Adrenal gland (tissue), 9 donors: ENCODE measurements at regions not wholly inside any gene's neighbourhood (a gene's known extent, or its start where the extent isn't known, plus 50 kb on each side); places are given as distances from the start of the nearest gene placed in this dataset.
"Not testable (repeated sequence)": the region's sequence is repeated elsewhere in the genome, so short reads cannot be mapped to it uniquely, and the experiment has no call there.

Experiments
- DNase-seq, 7 donors: peaks; one replicate each; pipeline ENCODE4 v3.0.0-alpha.2; 2019 to 2020
- H3K27ac ChIP-seq, 5 donors: fragments of 200-600 bp; sonication (generic) in 4 of 5; 1 replicate in 3 of 5; 2 replicates in 2 of 5; pipeline versions ENCODE4 v1.5.1 to v1.8.0; 2016 to 2020; ENCODE audit warnings: mild to moderate bottlenecking in 1 of 5
- H3K27me3 ChIP-seq: fragments of 200-600 bp; 2 replicates; pipeline ENCODE4 v1.8.0; 2021
- H3K36me3 ChIP-seq, 2 donors: fragments of 200-600 bp; replicated peaks in 1 of 2; 1 replicate in 1 of 2; 2 replicates in 1 of 2; pipeline versions ENCODE4 v1.5.1 to v1.8.0; 2018 to 2022
- H3K4me1 ChIP-seq, 2 donors: fragments of 200-600 bp; replicated peaks in 1 of 2; 1 replicate in 1 of 2; 2 replicates in 1 of 2; pipeline versions ENCODE4 v1.5.1 to v1.8.0; 2018 to 2021
- H3K4me3 ChIP-seq, 4 donors: fragments of 200-600 bp; sonication (generic) in 3 of 4; one replicate each; pipeline ENCODE4 v1.5.1; 2016 to 2018
- H3K9me3 ChIP-seq, 3 donors: fragments of 200-600 bp; sonication (generic) in 1 of 3; replicated peaks in 1 of 3; 1 replicate in 2 of 3; 2 replicates in 1 of 3; pipeline versions ENCODE4 v1.5.1 to v1.8.0; 2016 to 2021
- POLR2A ChIP-seq, 2 donors: fragments of 450-650 bp; IDR thresholded peaks; one replicate each; pipeline ENCODE4 v1.6.1; 2017; ENCODE audit warnings: antibody characterized with exemption in 2 of 2, mild to moderate bottlenecking in 2 of 2, moderate library complexity in 1 of 2
- WGBS, 4 donors: extraction: QIAGEN DNeasy Blood & Tissue Kit in 2 of 4; methylation state at CpG; one replicate each; pipeline versions ENCODE4 v1.1.5 to v1.1.7; 2013 to 2017; 5-methylcytosine and 5-hydroxymethylcytosine counted together
- intact Hi-C, 2 donors: fragments of 100-400 bp; cut with DNase I; formaldehyde crosslinking; loops; one replicate each; pipeline versions ENCODE4 v1.14.1 to v1.15.0; 2022 to 2023
- TF ChIP-seq, protein P1 (sequence below), 6 experiments: fragments of 450-650 bp in 4 of 6; fragments of 200-600 bp in 2 of 6; sonication (generic) in 1 of 6; IDR thresholded peaks; 1 replicate in 5 of 6; 2 replicates in 1 of 6; pipeline versions ENCODE4 v1.5.1 to v1.8.0; 2016 to 2021; ENCODE audit warnings: antibody characterized with exemption in 6 of 6, mild to moderate bottlenecking in 2 of 6, moderate library complexity in 1 of 6
- donor health status: healthy with polysubstance abuse.
- donor health status: Bipolar disorder and iron deficiency.
- donor health status: DM: yes; HTN: yes; CAD: no.
- donor health status: DM: no; HTN: no; CAD: no.
- donor health status: DM: no; HTN: no; CAD: no.

DNA sequence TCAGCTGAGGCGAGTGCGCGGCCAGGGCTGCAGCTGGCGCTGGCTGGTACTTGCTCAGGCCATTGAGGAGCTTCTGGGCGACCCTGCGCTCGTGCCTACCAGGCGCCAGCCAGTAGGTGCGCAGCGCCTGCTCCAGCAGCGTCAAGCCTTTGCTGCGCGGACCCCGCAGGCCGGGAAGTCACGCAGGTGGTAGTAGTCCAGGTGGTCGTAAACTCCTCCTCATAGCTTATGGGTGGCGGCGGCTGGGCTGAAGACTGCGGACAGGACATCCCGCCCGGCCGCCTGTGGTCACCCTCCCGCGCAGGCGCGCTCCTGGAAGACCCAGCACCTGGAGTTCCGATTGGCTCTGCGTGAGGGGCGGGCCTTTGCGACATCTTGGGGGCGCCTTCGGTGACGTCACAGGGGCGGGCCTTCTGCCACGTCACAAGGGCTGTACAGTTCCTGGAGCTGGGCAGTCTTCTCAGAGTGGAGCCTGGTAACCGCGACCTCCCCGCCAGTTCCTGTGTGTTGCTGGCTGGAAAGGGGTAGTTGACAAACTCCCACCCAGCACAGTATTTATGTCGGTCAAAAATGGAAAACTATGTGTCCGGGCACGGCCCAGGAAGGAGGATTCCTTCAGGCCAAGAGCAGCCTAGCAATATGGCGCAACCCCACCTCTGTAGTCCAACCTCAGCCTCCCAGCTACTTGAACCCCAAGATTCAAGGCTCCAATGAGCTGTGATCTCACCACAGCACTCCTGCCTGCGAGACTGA is 102.2 kb upstream of the VKORC1L1 start:
- peak overlapping the region; percentile 59 to 91 (median 86) for H3K4me3 ChIP-seq
- intact Hi-C loops, H3K4me1 ChIP-seq, H3K9me3 ChIP-seq, H3K27me3 ChIP-seq, H3K36me3 ChIP-seq: not testable (repeated sequence)
- H3K27ac ChIP-seq: peak overlapping the region; percentile 4 to 94 (median 70)
- WGBS, 4 donors: 3 to 35% (median 7%) methylated on average over 5 to 44 of the region's 44 CpGs
- TF ChIP-seq, protein P1, sequence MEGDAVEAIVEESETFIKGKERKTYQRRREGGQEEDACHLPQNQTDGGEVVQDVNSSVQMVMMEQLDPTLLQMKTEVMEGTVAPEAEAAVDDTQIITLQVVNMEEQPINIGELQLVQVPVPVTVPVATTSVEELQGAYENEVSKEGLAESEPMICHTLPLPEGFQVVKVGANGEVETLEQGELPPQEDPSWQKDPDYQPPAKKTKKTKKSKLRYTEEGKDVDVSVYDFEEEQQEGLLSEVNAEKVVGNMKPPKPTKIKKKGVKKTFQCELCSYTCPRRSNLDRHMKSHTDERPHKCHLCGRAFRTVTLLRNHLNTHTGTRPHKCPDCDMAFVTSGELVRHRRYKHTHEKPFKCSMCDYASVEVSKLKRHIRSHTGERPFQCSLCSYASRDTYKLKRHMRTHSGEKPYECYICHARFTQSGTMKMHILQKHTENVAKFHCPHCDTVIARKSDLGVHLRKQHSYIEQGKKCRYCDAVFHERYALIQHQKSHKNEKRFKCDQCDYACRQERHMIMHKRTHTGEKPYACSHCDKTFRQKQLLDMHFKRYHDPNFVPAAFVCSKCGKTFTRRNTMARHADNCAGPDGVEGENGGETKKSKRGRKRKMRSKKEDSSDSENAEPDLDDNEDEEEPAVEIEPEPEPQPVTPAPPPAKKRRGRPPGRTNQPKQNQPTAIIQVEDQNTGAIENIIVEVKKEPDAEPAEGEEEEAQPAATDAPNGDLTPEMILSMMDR (IDR thresholded peaks at IDR 0.05): peak in 1 of 6 experiments; percentile 20
- TF ChIP-seq POLR2A (IDR thresholded peaks at IDR 0.05): peak in 1 of 2 donors; percentile 69
- DNase-seq: peak; percentile 96 to 99 (median 97)

DNA sequence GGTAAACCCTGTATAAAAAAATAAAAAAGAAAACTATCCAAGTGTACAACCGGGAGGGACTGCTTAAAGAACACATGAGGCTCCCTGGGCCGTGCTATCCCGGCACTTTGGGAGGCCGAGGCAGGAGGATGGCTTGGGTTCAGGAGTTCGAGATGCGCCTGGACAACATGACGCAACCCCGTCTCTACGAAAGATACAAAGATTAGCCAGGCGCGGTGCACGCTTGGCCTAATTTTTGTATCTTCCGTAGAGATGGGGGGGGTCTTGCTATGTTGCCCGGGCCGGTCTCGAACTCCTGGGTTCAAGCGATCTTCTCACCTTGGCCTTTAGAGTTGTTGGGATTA is 101.7 kb upstream of the VKORC1L1 start:
- H3K9me3 ChIP-seq, H3K36me3 ChIP-seq, intact Hi-C loops, H3K27me3 ChIP-seq, H3K4me1 ChIP-seq: not testable (repeated sequence)
- peak in 2 of 7 donors; percentile 14 to 60 for DNase-seq
- peak overlapping the region; percentile 4 to 94 (median 70) for H3K27ac ChIP-seq
- peak overlapping the region in 2 of 4 donors; percentile 59 to 91 for H3K4me3 ChIP-seq
- WGBS, 4 donors: 91 to 96% (median 94%) methylated on average over 17 of the region's 17 CpGs

DNA sequence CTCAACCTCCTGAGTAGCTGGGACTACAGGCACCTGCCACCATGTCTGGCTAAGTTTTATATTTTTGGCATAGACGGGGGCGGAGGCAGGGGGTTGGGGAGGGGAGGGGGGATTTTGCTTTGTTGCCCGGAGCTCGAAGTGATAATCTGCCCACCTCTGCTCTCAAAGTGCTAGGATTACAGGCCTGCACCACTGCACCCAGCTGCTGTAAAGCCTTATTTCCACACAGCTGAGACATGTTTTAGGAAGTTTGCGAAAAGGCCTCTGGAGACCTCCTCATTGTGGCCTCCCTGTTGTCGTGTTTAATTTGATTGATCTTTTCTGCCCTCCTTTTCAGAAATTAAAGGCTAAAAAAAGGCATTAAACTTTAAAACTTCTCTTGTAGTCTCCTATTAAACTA is 96.2 kb upstream of the VKORC1L1 start:
- intact Hi-C loops, H3K27me3 ChIP-seq, H3K4me3 ChIP-seq, DNase-seq, H3K36me3 ChIP-seq, H3K4me1 ChIP-seq, H3K27ac ChIP-seq, H3K9me3 ChIP-seq: not testable (repeated sequence)
- 77 to 84% (median 81%) methylated on average over 5 to 6 of the region's 6 CpGs for WGBS, 4 donors

GRCh38 chr7:65789943-65790342 is 82.9 kb upstream of the VKORC1L1 start:
- intact Hi-C loops, H3K4me1 ChIP-seq, H3K9me3 ChIP-seq, H3K4me3 ChIP-seq, H3K27ac ChIP-seq, DNase-seq, H3K27me3 ChIP-seq, H3K36me3 ChIP-seq: not testable (repeated sequence)
- 93 to 99% (median 95%) methylated on average over 5 of the region's 5 CpGs for WGBS, 4 donors

DNA sequence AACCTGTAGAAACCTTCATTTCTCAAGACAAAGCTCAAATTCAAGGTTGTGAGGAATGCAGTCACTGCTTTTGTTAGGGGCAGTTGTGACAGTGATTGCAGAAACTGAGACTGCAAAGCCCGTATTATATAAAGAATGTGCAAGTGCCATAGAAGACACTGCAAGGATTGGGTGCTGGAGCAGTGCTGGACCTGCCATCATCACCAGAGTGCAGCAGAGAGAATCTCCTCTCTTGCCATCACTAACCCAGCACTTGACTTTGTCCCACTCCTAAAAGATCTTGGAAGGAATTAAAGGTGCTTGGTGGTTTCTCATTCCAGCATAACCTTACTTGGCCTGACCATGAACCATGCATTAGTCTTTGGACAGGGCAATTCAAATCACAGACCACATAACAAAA is 81.1 kb upstream of the VKORC1L1 start:
- H3K4me3 ChIP-seq, H3K27ac ChIP-seq, H3K36me3 ChIP-seq, H3K4me1 ChIP-seq, H3K27me3 ChIP-seq, H3K9me3 ChIP-seq, DNase-seq, intact Hi-C loops: not testable (repeated sequence)
- WGBS, 4 donors: 42 to 52% (median 46%) methylated on average over 1 of the region's 1 CpG; no CpG with 5 or more reads in 1 of the 4 donors

GRCh38 chr7:65792726-65793125 is 80.1 kb upstream of the VKORC1L1 start:
- intact Hi-C loops, H3K4me1 ChIP-seq, H3K36me3 ChIP-seq, H3K27ac ChIP-seq, H3K27me3 ChIP-seq, H3K4me3 ChIP-seq, H3K9me3 ChIP-seq, DNase-seq: not testable (repeated sequence)
- 90 to 94% (median 91%) methylated on average over 4 of the region's 4 CpGs for WGBS, 4 donors

GRCh38 chr7:65794671-65795391 is 78.0 kb upstream of the VKORC1L1 start:
- DNase-seq, H3K27me3 ChIP-seq, H3K4me3 ChIP-seq, H3K27ac ChIP-seq, intact Hi-C loops, H3K9me3 ChIP-seq, H3K36me3 ChIP-seq, H3K4me1 ChIP-seq: not testable (repeated sequence)
- 76 to 78% (median 77%) methylated on average over 3 of the region's 3 CpGs for WGBS, 4 donors

DNA sequence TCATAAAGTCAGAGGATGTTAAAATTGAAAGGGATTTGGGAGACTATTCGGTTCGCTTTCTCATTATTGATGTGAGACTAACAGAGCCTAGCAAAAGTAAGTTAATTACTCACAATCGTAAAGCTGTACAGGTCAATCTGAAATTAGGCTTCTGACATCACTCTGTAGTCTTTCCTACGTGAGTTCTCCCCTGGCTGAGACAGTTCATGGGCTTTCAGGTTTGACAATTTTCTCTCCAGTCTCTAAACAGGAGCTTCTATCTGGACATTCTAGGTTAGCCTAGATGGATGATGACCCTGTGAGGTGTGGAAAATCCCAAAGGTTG is 77.5 kb upstream of the VKORC1L1 start:
- H3K9me3 ChIP-seq, intact Hi-C loops, DNase-seq, H3K27ac ChIP-seq, H3K36me3 ChIP-seq, H3K27me3 ChIP-seq, H3K4me3 ChIP-seq, H3K4me1 ChIP-seq: not testable (repeated sequence)
- WGBS, 4 donors: 84 to 91% (median 87%) methylated on average over 4 of the region's 4 CpGs
